Erythroblast (primary cell): ENCODE measurements at regions not wholly inside any gene's neighbourhood (a gene's known extent, or its start where the extent isn't known, plus 50 kb on each side); places are given as distances from the start of the nearest gene placed in this dataset.

Experiments used
- GATA1 ChIP-seq: IDR thresholded peaks from 2 replicates; pipeline ENCODE4 v1.6.1; 2011; ENCODE audit warnings: low read depth, mild to moderate bottlenecking, control low read depth, low read length, moderate library complexity
- POLR2A ChIP-seq: IDR thresholded peaks from 2 replicates; pipeline ENCODE4 v1.6.1; 2011; ENCODE audit warnings: mild to moderate bottlenecking, low read length

- TF ChIP-seq POLR2A = no peak
- TF ChIP-seq GATA1 = no peak
These were observed 162.8 kb downstream of the TBXT start for GRCh38 chr6:166004876-166005275.
